NCI-H146 treated with DMSO at 0.1 percent for 48 hours (cell line): ENCODE measurements at regions not wholly inside any gene's neighbourhood (a gene's known extent, or its start where the extent isn't known, plus 50 kb on each side); places are given as distances from the start of the nearest gene placed in this dataset.
"Not testable (repeated sequence)": the region's sequence is repeated elsewhere in the genome, so short reads cannot be mapped to it uniquely, and the experiment has no call there.

Experiments
- DNase-seq: peaks from one replicate; lab custom pipeline; 2025; ENCODE audit not compliant: unreplicated experiment; lab: John Stamatoyannopoulos, UW

DNA sequence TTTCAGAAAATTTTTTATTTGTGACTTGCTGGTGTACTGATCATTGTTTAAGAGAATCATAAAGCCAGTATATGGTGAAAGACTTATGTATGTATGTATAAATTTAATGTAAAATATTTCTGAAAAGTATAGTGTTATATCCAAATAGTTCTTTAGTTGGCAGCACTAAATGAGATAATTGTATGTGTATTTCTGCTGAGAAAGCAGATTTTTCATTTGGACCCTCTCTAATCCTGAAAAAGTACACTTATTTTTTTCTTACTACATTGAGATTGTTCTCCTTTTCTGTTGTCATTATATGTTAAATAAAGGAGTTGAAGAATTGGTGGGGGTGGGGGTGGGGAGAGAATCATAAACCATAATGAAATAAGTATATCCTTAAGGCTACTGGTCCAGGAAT is 324.9 kb upstream of the SUCLG2 start:
- DNase-seq = no peak

DNA sequence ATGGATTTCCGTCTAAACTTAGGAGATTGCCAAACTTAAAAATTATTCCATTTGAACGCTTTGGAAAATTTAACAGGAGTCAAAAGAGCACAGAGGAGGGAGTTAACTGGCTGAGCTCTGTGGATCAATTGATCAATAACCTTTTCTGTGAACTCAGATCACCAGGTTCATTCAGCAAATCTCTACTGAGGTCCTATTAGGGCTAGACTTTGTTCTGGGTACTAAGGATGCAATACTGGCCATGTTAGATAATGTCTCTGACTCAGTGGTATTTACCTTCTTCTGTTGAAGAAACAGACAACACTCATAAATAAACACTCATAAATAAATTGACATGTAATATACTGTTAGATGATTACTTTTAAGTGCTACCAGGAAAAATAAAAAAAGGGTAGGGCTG is 323.4 kb upstream of the SUCLG2 start:
- no peak for DNase-seq

DNA sequence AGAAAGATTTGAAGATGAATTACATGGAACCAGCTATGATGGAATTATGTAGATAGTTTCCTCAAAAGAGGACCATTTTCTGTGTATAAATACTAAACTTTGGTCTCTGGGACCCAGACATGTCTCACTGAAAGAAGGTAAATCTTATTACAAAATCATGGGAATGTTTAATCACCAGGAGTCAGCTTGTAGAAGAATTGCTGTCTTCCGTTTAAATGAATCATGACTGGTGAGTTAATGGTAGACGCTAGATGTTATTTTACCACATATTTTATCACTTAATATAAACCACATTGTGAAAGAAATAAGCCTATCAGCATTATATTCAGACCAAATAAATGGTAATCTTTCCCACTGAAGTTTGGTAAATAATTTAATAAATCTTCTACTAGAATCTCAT is 322.3 kb upstream of the SUCLG2 start:
- no peak for DNase-seq

DNA sequence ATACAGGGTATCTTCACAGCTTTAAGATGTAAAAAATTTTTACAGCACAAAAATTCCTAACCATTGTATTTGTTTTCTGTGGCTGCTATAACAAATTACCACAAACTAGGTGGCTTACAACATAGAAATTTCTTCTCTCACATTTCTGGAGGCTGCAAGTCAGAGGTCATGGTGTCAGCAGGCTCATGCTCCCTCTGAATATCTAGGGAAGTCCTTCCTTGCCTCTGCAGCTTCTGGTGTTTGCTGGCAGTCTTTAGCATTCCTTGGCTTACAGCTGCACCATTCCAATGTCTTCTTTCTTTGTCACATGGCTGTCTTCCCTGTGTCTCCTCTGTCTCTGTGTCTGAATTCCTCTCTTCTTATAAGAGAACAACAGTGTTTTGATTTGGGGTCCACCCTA is 310.2 kb upstream of the SUCLG2 start:
- no peak for DNase-seq

DNA sequence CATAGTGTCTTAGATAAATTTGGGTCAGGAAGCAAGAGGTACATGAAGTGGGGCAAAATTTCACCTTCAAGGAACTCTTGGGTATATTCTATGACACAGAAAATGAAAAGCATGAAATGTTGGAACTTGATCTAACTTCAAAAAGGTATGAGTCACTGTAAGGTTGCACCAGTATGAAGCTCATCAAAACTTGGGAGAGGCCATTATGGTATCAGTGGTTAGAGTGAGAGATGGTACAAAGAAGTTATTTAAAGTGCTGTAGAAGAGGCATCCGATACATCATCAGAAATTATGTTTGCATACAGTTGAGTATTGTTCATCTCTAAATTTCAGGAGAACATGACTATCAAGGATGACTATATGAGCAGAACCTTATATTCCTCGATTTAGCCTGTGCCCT is 302.9 kb upstream of the SUCLG2 start:
- DNase-seq = no peak

DNA sequence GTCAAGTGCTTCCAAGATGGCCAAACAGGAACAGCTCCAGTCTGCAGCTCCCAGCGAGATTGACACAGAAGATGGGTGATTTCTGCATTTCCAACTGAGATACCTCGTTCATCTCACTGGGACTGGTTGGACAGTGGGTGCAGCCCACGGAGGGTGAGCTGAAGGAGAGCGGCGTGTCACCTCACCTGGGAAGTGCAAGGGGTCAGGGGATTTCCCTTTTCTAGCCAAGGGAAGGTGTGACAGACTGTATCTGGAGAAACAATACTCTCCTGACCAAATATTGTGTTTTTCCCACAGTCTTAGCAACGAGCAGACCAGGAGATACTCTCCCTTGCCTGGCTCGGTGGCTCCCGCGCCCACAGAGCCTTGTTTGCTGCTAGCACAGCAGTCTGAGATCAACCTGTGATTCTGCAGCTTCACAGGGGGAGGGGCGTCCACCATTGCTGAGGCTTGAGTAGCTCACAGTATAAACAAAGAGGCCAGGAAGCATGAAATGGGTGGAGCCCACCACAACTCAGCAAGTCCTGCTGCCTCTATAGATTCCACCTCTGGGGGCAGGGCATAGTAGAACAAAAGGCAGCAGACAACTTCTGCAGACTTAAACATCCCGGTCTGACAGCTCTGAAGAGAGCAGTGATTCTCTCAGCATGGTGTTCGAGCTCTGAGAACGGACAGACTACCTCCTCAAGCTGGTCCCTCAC is 293.5 kb upstream of the SUCLG2 start:
- peak; percentile 60 for DNase-seq

DNA sequence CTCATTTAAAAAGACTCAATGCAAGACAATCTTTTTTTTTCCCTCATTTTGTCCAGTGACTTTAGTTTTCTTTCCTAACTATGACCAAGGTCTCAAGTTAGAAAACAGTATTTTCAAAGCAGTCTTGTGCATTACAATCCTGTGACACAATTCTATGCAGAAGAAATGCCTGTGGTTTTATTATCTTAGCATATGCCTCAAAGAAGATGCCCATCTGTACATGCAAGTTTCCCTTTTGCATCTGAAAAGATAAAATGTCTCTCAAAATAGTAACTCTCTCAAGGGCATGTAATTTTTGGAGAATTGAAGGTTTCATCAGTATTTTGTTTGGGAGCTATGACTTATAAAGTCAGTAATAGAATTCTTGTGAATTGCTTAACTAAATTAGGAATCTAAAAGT is 292.0 kb upstream of the SUCLG2 start:
- no peak for DNase-seq

DNA sequence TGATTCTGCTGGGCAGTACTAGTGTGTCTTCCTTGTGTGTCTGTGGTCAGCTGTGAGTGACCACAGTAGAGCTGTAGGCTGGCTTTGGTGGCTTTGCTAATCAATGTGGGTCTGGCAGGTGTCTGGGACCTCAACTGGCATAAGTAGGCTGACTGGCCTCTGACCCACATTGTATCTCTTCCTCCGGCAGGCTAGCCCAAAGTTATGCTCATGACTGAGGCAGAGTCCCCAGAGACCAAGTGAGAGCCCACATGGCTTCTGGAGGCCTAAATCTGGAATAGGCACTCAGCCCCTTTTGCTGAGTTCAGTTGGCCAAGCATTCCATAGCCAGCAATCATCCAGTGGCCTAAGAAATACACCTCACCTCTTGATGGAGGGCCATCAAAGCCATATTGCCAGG is 289.1 kb upstream of the SUCLG2 start:
- DNase-seq = no peak

DNA sequence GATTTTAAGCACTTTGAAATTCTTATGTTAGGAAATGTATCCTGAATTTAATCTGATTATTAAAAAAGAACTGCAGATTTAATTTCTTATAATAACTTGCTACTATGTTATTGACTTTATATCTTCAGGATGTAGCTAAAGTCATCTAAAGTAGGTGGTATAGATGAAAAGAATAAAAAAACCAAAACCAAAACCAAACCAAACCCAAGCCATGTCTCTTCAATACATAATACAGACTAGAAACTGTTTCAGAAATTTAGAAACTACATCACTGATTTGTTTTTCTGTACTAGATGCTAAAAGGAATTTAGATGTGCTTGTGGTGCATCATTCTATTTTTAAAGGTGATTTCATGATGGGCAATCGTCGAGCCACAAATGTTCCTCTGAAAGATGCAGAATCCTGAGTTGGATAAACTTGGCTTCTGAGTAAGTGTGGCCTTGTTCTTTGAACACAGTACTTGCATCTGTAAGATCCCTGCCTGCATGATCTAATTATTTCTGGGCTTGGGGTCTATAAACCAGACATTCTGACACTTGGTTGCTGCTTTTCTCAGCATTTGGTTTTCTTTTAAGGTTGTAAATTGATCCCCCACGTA is 287.1 kb upstream of the SUCLG2 start:
- DNase-seq = no peak

DNA sequence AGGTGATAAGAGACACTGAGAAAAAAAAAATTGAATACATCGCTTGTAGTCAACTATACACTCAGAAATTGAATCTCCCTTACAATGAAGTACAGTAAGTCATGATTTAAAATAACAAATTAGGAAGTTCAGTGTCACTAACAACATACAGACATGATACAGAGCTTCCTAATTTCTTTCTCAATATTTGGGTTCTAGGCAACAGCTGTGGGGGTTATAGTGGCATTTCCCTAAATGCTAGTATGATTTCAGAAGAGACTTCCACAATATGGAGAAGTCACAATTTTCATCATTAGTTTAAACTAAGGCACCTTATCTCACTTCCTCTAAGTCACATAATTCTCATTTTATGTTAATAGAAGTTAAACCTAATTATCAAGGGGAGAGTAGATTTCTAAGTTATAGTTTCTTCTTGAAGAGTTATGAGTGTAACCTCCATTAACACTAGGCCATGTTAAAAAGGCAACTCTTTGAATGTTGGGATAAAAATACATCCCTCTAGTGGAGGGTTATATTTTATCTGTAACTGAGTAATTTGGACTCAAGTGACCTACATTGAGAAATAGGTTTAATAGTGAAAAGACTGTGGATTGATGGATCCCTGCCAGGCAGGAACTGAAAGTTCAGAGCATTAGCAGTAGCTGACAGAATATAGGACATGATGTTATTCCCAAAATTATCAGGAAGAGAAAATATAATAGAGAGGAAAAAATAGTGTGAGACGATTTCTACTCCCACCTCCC is 286.0 kb upstream of the SUCLG2 start:
- no peak for DNase-seq

DNA sequence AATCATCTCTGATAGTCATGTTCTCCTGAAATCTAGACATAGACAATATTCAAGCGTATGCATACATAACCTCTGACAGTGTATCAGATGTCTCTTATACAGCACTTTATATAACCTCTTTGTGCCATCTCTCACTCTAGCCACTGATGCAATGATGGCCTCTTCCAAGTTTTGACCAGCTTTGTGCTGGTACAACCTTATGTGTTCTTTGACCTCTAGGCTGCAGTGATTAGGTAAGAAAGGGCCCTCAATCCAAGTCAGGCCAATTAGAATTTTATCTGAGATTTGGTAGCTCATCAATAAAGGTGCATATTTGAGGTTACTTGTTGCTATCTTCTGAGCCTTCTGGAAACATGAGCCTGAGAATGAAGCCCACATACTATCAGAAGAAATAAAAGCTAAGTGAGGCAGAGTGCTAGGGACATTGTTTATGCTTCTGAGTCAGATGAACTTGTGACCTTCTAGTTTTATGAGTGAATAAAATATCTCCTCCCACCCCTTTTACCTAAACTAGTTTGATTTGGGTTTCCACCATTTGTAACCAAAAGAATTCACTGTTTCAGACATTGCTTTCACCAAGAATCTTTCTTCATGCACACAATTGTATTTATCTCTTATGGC is 283.2 kb upstream of the SUCLG2 start:
- DNase-seq = no peak

DNA sequence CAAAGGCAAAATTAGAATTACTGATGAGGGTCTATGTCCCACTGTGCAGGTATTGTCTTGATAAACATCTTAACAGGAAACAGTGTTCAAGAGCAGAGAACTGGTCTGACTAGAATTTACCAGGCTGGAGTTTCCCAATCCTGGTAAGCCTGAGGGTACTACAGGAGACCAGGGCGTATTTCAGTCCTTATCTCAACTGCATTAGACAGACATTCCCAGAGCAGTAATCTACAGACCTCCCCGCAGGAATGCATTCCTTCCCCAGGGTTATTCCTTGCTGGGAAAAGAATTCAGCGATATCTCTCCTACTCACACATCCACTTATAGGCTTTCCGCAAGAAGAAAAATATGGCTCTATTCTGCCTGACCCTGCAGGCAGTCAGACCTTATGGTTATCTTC is 276.0 kb upstream of the SUCLG2 start:
- DNase-seq = not testable (repeated sequence)

DNA sequence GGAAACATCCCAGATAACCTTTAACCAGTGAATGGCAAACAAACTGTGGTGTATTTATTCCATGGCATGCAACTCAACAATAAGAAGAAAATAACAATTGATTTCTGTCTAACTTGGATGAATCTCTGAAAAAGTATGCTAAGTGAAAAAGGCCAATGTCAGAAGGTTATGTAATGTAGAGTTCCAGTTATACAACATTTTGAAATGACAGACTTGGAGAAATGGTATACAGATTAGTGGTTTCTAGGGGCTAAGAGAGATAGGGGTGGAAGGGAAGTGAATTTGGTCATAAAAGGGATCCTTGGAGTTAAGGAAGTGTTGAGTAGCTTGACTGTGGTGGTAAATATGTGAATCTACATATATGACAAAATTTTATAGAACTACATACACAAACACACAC is 269.4 kb upstream of the SUCLG2 start:
- no peak for DNase-seq

DNA sequence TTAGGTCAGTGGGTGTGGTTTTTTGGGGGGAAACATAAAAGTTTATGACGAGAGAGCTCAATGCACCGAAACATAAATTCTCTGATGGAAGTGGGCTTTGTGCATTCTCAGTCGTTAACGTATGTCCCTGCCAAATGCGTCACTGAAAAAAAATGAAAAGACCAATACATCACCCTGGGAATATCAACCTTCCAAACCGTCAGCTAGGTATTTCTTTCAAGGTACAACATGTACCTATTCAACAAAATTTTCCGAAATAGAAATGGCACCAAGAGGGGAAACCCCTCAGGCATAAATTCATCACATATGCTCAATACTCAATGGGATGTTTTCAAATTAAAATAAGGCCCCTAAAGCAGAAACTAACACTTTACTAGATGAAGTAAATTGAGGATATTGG is 266.6 kb upstream of the SUCLG2 start:
- no peak for DNase-seq

DNA sequence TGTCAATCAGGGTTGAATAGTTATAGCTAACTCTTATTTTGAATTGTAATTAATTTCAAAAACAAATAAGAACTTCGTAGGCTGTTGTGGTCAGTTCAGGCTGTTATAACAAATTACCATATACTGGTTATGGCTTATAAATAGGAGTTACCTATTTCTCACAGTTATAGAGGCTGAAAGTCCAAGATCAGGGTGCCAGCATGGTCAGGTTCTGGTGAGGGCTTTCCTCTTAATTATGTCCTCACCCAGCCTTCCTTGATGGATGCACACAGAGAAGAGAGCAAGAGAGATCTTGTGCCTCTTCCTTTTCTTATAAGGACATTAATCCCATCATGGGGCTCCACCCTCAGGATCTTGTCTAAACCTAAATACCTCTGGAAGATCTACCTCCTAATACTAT is 265.9 kb upstream of the SUCLG2 start:
- no peak for DNase-seq

DNA sequence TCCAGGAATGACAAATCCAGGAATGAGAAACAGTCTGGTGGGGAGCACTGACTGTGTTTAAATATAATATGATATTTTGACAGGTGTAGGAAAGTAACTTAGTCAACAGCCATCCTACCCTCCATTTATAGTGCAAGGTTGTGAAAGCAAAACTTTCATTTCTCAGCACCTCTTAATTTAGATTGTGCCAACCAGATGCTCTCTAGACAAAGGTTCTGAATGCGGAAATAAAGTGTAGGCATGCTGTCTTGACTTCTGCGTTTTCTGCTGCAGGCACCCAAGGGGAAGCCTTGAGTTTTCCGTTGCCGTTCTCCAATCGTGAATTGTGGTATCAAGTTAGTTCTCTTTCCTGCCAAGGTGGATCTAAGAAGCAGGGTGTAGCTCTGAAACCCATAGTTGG is 261.9 kb upstream of the SUCLG2 start:
- no peak for DNase-seq

DNA sequence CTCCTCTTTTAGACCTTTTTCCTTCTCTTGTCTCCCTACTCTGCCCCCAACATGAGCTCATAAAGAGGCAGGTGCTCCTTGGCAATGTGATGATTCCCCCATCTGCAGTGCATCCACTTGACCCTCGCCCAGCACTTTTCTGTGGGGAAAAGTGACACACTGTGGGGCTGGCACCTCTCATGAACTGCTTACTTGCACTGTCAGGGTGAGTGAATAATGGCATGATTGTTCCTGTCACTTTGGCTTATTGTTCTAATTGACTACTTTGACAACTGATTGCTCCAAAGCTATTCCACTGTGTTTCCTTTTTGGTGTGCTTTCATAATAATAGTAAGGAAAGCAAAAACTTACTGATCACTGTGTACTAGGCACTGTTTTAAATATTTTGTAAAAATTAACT is 253.3 kb upstream of the SUCLG2 start:
- DNase-seq = no peak

DNA sequence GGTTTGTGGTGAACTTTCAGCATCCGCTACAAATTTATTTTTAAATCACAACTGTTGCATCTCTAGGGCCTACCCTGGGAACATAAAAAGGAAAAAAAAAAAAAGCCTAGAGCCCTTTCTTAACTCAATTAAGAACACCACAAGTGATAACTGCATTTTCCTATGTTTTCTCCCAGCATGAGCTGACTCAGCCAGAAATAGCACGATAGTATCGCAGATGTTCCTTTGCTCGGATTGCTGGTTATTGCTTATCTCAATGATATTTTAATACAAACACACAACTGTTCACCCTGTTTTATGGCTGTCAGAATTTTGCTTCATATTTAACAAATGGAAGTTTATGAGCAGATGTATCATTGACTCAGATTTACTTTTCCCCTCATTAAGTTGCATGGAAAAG is 251.8 kb upstream of the SUCLG2 start:
- no peak for DNase-seq

DNA sequence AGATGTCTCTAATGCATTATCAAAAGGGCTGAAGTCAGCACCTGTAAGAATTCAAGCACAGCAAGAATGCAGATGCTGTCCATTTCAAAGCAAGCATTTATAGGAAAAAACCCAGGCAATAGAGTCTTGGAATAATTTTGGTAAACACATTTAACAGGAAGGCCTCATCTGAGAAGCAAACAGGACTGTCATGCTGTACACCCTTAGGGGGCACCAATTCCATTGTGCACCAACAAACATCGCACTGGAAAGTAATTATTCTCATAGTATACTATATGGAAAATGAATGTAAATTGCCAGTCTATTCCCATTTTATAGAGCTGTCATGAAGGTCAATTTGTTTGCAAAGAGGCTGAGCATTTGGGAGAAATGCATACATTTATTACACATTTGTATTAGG is 247.3 kb upstream of the SUCLG2 start:
- DNase-seq = peak; percentile 39

DNA sequence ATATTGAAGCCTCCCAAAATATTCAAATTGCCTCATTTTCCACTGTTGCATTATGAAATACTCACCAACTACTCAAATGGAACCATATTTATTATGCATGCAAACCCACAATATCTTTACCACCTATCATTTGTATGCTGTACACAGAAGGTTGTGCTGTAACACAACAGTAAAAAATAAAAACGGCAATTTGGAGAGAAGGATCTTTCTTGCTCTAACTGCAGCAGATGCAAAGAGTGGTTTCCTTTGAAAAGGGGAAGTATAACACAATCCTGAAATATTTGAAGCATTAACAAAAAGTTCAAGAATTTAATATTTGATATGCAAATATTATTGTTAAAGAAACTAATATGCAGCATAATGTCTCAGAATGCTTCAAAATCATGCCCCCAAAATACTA is 244.5 kb upstream of the SUCLG2 start:
- no peak for DNase-seq

DNA sequence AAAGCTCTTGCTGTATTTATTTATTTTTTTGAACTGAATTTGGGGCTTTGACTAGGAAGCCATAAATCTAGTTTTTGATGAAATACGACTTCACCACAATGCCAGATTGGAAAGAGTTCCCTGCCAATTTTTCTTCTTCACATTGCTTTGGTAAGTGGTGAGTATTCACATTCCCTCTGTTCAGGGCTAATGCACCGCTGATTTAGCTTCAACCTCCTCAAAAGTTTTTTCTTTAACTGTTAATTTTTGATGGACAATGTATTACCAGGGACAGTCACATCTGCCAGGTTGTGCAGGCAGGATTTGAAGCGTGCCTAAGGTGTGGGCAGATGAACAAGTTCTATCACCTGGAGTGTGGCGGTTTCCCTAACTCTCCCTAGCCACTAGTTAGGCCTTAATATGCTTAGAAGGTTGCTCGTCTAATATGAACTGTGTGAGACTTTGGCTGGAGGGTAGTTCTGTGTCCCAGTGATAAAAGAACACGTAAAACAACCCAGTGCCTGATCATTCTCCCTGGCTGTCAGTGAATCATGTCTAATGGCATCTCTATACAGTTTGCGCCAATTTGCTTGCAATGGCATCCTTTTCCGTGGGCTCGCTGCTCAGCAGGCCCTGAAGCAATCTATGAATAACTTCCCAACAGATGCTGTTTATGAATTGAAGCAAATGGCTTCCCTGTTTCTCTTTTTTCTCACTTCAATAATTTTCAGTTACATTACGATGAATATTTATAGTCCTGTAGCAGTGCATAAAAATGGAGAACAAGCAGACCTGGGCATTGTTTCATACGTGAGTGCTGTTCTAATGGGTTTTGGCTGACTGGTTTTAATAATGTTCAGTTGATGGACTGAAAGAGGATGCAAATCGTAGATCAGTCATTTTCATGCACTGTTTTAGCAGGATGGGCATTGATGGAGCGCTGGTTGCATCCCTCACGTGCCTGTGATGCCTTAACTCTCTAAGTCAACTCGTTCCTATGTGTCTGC is 243.2 kb upstream of the SUCLG2 start:
- no peak for DNase-seq
